Erythroblast (primary cell): ENCODE measurements at regions not wholly inside any gene's neighbourhood (a gene's known extent, or its start where the extent isn't known, plus 50 kb on each side); places are given as distances from the start of the nearest gene placed in this dataset.

Experiments
- GATA1 ChIP-seq: IDR thresholded peaks from 2 replicates; pipeline ENCODE4 v1.6.1; 2011; ENCODE audit warnings: low read depth, mild to moderate bottlenecking, control low read depth, low read length, moderate library complexity
- POLR2A ChIP-seq: IDR thresholded peaks from 2 replicates; pipeline ENCODE4 v1.6.1; 2011; ENCODE audit warnings: mild to moderate bottlenecking, low read length

DNA sequence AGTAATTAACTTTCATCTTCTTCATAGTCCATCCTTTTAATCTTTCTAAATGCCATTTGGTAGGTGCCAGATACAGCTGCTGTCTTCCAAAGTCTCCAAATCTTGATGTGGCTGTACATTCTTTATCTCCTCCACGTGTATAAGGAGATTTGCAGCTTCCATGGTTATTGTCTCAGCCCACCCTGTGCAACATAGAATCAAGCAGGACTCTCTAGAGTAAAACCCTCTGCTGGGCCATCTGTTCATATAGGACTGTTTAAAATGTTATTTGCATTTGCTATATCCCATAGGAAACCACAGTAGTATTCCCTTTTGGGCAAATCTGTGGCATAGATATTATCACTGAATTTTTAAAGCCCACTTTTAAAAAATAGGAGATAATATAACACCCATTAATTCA is 527.2 kb upstream of the EPHA5 start:
- no peak for TF ChIP-seq POLR2A
- TF ChIP-seq GATA1 = no peak
